VCaP (cell line): ENCODE measurements at regions not wholly inside any gene's neighbourhood (a gene's known extent, or its start where the extent isn't known, plus 50 kb on each side); places are given as distances from the start of the nearest gene placed in this dataset.

Experiments used
- H3K27ac ChIP-seq: fragments of 450-650 bp; 2 replicates; pipeline ENCODE4 v1.5.1; 2017
- CTCF ChIP-seq: fragments of 450-650 bp; conservative IDR thresholded peaks from 2 replicates; pipeline ENCODE4 v1.5.1; 2017; ENCODE audit warnings: mild to moderate bottlenecking, moderate library complexity

GRCh38 chr9:99298614-99299013 lies 76.5 kb downstream of the SEC61B start:
- no peak for TF ChIP-seq CTCF
- no peak overlapping the region for H3K27ac ChIP-seq

DNA sequence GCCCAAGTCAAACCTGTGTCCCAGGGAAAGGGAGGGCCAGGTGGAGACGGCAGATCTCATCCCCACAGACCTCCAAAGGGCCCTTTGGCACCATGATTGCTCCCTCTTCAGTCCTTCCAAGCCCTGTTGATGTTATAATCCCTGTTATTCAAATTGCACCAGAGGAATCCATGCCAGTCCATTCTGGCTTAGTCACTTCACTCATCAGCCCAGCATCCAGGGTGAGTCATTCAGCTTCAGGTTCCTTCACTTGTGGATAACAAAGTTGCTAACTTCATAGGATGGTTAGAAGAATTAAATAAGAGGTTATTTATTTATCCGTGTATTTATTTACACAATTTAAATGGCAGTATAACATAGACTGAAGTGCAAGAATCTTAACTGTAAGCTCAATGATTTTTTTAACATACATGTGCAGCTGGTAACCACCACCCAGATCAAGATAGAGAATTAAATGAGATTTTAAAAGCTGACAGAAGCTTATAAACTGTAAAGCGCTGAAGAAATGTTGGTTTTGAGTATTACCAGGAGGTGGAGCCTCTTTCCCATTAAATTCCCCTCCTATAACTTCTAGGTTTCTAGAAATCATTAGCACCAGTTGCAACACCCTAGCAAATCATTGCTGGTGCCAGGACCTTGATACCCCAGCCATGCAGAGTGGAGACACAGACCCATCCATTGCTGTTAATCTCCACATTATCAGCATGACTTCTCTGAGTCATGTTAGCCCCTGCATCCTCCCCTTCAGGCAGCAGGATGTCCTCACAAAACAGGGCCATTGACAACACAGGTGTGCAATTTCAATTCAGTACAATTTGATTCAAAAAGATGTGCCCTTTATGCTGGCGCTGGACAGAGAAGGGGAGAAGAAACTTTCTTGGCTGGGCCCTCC lies 77.4 kb downstream of the SEC61B start:
- no peak overlapping the region for H3K27ac ChIP-seq
- TF ChIP-seq CTCF, result peak; percentile 52

- TF ChIP-seq CTCF, result no peak
- no peak overlapping the region for H3K27ac ChIP-seq
These were observed 78.0 kb downstream of the SEC61B start for GRCh38 chr9:99300103-99300439.

- no peak for TF ChIP-seq CTCF
- H3K27ac ChIP-seq, result no peak overlapping the region
These were observed 78.5 kb downstream of the SEC61B start for GRCh38 chr9:99300603-99301002.

GRCh38 chr9:99303177-99303576 lies 81.1 kb downstream of the SEC61B start:
- no peak overlapping the region for H3K27ac ChIP-seq
- TF ChIP-seq CTCF, result no peak

DNA sequence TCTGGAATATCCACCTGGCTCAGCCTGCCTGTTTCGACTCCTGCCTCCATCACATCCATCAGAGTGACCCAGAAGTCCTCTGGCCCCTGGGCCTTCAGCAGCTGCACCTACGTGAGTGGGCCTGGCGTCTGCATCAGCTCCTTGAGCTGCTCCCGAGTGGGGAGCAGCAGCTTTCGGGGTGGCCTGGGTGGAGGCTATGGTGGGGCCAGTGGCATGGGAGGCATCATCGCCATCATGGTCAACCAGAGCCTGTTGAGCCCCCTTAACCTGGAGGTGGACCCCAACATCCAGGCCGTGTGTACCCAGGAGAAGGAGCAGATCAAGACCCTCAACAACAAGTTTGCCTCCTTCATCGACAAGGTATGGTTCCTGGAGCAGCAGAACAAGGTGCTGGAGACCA lies 83.0 kb downstream of the SEC61B start:
- TF ChIP-seq CTCF, result no peak

DNA sequence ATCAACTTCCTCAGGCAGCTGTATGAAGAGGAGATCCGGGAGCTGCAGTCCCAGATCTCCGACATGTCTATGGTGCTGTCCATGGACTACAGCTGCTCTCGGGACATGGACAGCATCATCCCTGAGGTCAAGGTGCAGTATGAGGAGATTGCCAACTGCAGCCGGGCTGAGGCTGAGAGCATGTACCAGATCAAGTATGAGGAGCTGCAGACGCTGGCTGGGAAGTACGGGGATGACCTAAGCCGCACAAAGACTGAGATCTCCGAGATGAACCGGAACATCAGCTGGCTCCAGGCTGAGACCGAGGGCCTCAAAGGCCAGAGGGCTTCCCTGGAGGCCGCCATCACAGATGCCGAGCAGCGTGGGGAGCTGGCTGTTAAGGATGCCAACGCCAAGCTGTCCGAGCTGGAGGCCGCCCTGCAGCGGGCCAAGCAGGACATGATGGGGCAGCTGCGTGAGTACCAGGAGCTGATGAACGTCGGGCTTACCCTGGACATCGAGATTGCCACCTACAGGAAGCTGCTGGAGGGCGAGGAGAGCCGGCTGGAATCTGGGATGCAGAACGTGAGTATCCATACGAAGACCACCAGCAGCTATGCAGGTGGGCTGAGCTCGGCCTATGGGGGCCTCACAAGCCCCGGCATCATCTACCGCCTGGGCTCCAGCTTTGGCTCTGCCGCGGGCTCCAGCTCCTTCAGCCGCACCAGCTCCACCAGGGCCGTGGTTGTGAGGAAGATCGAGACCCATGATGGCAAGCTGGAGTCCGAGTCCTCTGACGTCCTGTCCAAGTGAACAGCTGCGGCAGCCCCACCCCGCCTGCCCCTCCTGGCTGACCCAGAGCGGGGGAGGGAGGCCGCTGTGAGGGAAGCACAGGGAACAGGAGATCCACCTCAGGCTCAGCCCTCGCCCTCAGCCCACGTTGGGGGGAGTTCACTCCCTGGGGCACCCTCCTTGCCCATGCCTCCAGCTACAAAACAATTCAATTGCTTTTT lies 84.0 kb downstream of the SEC61B start:
- no peak overlapping the region for H3K27ac ChIP-seq
- no peak for TF ChIP-seq CTCF

More for the DNA sequence above, 83.0 kb downstream of the SEC61B start:
- no peak overlapping the region for H3K27ac ChIP-seq
